Skeletal muscle tissue (tissue), 3 donors: ENCODE measurements at regions not wholly inside any gene's neighbourhood (a gene's known extent, or its start where the extent isn't known, plus 50 kb on each side); places are given as distances from the start of the nearest gene placed in this dataset.

ENCODE experiments used
- H3K27ac ChIP-seq: one replicate; pipeline ENCODE4 v1.7.0; 2013; ENCODE audit warnings: mild to moderate bottlenecking, low read depth, low read length, inconsistent platforms
- H3K27me3 ChIP-seq, 3 donors: one replicate each; pipeline ENCODE4 v1.7.0; 2013; ENCODE audit warnings: low read length in 3 of 3; ENCODE audit not compliant: control insufficient read depth in 3 of 3, insufficient read depth in 3 of 3
- H3K36me3 ChIP-seq, 3 donors: one replicate each; pipeline ENCODE4 v1.7.0; 2013; ENCODE audit warnings: low read length in 3 of 3; ENCODE audit not compliant: control insufficient read depth in 3 of 3, insufficient read depth in 3 of 3
- H3K4me1 ChIP-seq, 3 donors: one replicate each; pipeline ENCODE4 v1.7.0; 2013; ENCODE audit warnings: low read length in 3 of 3, mild to moderate bottlenecking in 3 of 3; ENCODE audit not compliant: control insufficient read depth in 3 of 3, insufficient read depth in 3 of 3
- H3K4me3 ChIP-seq, 3 donors: one replicate each; pipeline ENCODE4 v1.7.0; 2013; ENCODE audit warnings: low read length in 3 of 3
- H3K9ac ChIP-seq, 3 donors: one replicate each; pipeline ENCODE4 v1.7.0; 2013; ENCODE audit warnings: low read length in 3 of 3, mild to moderate bottlenecking in 3 of 3, moderate library complexity in 2 of 3, low read depth in 1 of 3
- H3K9me3 ChIP-seq, 3 donors: one replicate each; pipeline ENCODE4 v1.7.0; 2013; ENCODE audit warnings: low read length in 3 of 3; ENCODE audit not compliant: control insufficient read depth in 3 of 3
- donor health status: Osteomylitis.

DNA sequence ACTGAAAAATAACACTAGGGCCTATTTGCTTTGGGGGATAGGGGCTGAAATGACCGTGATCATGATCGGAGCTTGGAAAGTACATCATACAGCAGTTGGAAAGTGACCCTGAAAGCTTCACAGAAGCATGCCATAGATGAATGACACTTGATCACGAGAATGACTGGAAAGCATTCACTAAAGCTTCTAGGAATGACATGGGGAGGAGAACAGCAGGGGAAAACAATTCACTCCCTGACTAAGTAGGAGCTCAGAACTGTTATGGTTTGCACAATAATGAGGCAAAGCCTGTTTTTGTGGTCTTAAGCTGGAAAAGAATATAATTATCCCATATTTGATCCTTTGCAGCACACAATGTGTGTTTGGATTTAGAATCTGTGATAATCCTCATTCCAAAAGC, 237.5 kb downstream of the NOL4 start:
- no peaks in the 10 kb centered on the region for H3K9me3 ChIP-seq
- H3K27ac ChIP-seq = no peak overlapping the region
- H3K4me3 ChIP-seq = no peak overlapping the region
- H3K27me3 ChIP-seq = no peaks in the 10 kb centered on the region
- H3K9ac ChIP-seq = no peak overlapping the region
- no peaks in the 10 kb centered on the region for H3K36me3 ChIP-seq
- H3K4me1 ChIP-seq = no peaks in the 10 kb centered on the region

GRCh38 chr18:33983126-33983525, 241.6 kb downstream of the NOL4 start:
- Histone ChIP-seq H3K9me3 (no peaks in the 10 kb centered on the region), H3K36me3 (no peaks in the 10 kb centered on the region), H3K27ac (no peak overlapping the region), H3K4me3 (no peak overlapping the region), H3K27me3 (no peaks in the 10 kb centered on the region), H3K4me1 (no peaks in the 10 kb centered on the region), H3K9ac (no peak overlapping the region)

DNA sequence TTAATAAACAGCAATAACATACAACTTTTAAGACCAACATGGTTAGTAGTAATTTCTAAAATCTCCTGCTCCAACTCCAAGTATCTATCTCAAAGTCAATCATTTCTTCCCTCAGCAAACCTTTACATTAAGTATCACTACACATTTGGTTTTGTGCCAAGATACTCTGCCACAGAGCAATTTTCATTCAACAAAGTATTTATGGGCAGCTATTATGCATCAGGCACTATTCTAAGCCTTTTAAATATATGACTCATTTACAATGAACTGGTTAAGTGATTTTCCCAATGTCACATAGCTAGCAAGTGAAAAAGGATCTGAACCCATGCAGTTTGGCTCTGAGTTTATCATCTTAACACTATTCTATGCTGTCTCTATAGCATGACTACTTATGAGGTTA, 264.3 kb downstream of the NOL4 start:
- H3K4me1 ChIP-seq = no peaks in the 10 kb centered on the region
- no peaks in the 10 kb centered on the region for H3K36me3 ChIP-seq
- no peak overlapping the region for H3K9ac ChIP-seq
- H3K4me3 ChIP-seq = no peak overlapping the region
- H3K27ac ChIP-seq = no peak overlapping the region
- no peaks in the 10 kb centered on the region for H3K9me3 ChIP-seq
- H3K27me3 ChIP-seq = no peaks in the 10 kb centered on the region

GRCh38 chr18:33959609-33960008, 265.1 kb downstream of the NOL4 start:
- Histone ChIP-seq H3K36me3 (no peaks in the 10 kb centered on the region), H3K9ac (no peak overlapping the region), H3K4me1 (no peaks in the 10 kb centered on the region), H3K27me3 (no peaks in the 10 kb centered on the region), H3K4me3 (no peak overlapping the region), H3K27ac (no peak overlapping the region), H3K9me3 (no peaks in the 10 kb centered on the region)

DNA sequence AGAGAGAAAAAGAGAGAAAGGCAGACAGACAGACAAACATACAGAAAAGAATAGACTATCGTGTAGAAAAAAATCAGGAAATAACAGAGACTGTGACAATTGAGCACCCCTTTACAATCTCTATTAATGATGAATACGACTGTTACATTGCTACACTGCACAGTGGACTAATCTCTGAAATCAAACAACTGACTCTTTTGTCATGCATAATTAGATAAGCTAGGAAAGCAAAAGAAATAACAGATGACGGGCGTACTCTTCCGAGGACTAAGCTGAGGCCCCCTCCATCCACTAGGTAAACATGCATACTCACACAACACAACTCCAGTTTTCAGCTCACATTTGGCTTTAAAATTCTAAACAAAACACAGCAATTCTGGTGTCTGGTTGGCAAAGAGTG, 267.0 kb downstream of the NOL4 start:
- H3K4me3 ChIP-seq = no peak overlapping the region
- no peaks in the 10 kb centered on the region for H3K27me3 ChIP-seq
- no peak overlapping the region for H3K9ac ChIP-seq
- no peaks in the 10 kb centered on the region for H3K4me1 ChIP-seq
- no peaks in the 10 kb centered on the region for H3K36me3 ChIP-seq
- no peaks in the 10 kb centered on the region for H3K9me3 ChIP-seq
- no peak overlapping the region for H3K27ac ChIP-seq

- H3K27me3 ChIP-seq = no peaks in the 10 kb centered on the region
- no peaks in the 10 kb centered on the region for H3K36me3 ChIP-seq
- no peaks in the 10 kb centered on the region for H3K9me3 ChIP-seq
- no peaks in the 10 kb centered on the region for H3K4me1 ChIP-seq
- no peak overlapping the region for H3K4me3 ChIP-seq
- no peak overlapping the region for H3K9ac ChIP-seq
- no peak overlapping the region for H3K27ac ChIP-seq
These were observed 273.7 kb downstream of the NOL4 start for GRCh38 chr18:33951031-33951430.

- Histone ChIP-seq H3K9me3 (no peaks in the 10 kb centered on the region), H3K27ac (no peak overlapping the region), H3K36me3 (no peaks in the 10 kb centered on the region), H3K4me1 (no peaks in the 10 kb centered on the region), H3K27me3 (no peaks in the 10 kb centered on the region), H3K9ac (no peak overlapping the region), H3K4me3 (no peak overlapping the region)
These were observed 278.4 kb downstream of the NOL4 start for GRCh38 chr18:33946336-33946735.

- H3K9ac ChIP-seq = no peak overlapping the region
- no peaks in the 10 kb centered on the region for H3K36me3 ChIP-seq
- H3K4me1 ChIP-seq = no peaks in the 10 kb centered on the region
- no peak overlapping the region for H3K27ac ChIP-seq
- H3K27me3 ChIP-seq = no peaks in the 10 kb centered on the region
- no peaks in the 10 kb centered on the region for H3K9me3 ChIP-seq
- H3K4me3 ChIP-seq = no peak overlapping the region
These were observed 280.2 kb downstream of the NOL4 start for GRCh38 chr18:33944493-33944892.

GRCh38 chr18:33937270-33937816, 287.4 kb downstream of the NOL4 start:
- Histone ChIP-seq H3K27me3 (no peaks in the 10 kb centered on the region), H3K27ac (no peak overlapping the region), H3K4me3 (no peak overlapping the region), H3K4me1 (no peaks in the 10 kb centered on the region), H3K9me3 (no peaks in the 10 kb centered on the region), H3K9ac (no peak overlapping the region), H3K36me3 (no peaks in the 10 kb centered on the region)

- H3K9ac ChIP-seq = no peak overlapping the region
- H3K4me1 ChIP-seq = no peaks in the 10 kb centered on the region
- H3K9me3 ChIP-seq = no peaks in the 10 kb centered on the region
- no peaks in the 10 kb centered on the region for H3K27me3 ChIP-seq
- no peak overlapping the region for H3K4me3 ChIP-seq
- no peaks in the 10 kb centered on the region for H3K36me3 ChIP-seq
- no peak overlapping the region for H3K27ac ChIP-seq
These were observed 290.5 kb downstream of the NOL4 start for GRCh38 chr18:33934258-33934657.

- H3K4me1 ChIP-seq = no peaks in the 10 kb centered on the region
These were observed 296.5 kb downstream of the NOL4 start for GRCh38 chr18:33928231-33928630.

More at GRCh38 chr18:33928231-33928630, 296.5 kb downstream of the NOL4 start:
- no peak overlapping the region for H3K9ac ChIP-seq
- H3K27me3 ChIP-seq = no peaks in the 10 kb centered on the region
- H3K9me3 ChIP-seq = no peaks in the 10 kb centered on the region
- no peaks in the 10 kb centered on the region for H3K36me3 ChIP-seq
- no peak overlapping the region for H3K4me3 ChIP-seq
- H3K27ac ChIP-seq = no peak overlapping the region
